ENCODE measurements at regions not wholly inside any gene's neighbourhood (a gene's known extent, or its start where the extent isn't known, plus 50 kb on each side); places are given as distances from the start of the nearest gene placed in this dataset.

DNA sequence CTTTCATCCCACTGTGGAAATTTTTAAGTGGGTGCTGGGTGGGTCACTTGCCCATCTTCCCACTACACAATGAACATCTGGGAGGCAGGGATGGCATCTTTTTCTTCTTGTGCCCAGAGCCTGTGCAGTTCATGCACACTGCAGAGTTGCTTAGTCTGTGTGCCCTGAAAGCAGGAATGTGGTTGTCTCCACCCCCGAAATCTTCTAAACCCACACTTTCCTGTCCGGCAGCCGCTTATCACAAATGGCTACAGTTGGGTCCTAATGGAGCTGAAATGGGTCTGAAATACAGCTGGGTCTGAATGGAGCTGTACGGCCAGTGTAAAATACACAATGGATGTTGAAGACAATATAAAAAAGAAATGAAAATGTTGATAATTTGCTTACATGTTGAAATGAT is 112.1 kb upstream of the PMEPA1 start:
- TF ChIP-seq, protein P1, sequence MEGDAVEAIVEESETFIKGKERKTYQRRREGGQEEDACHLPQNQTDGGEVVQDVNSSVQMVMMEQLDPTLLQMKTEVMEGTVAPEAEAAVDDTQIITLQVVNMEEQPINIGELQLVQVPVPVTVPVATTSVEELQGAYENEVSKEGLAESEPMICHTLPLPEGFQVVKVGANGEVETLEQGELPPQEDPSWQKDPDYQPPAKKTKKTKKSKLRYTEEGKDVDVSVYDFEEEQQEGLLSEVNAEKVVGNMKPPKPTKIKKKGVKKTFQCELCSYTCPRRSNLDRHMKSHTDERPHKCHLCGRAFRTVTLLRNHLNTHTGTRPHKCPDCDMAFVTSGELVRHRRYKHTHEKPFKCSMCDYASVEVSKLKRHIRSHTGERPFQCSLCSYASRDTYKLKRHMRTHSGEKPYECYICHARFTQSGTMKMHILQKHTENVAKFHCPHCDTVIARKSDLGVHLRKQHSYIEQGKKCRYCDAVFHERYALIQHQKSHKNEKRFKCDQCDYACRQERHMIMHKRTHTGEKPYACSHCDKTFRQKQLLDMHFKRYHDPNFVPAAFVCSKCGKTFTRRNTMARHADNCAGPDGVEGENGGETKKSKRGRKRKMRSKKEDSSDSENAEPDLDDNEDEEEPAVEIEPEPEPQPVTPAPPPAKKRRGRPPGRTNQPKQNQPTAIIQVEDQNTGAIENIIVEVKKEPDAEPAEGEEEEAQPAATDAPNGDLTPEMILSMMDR (IDR thresholded peaks at IDR 0.05; ENCODE audit: insufficient read depth, low read depth, low read length), result no peak
- no peak overlapping the region for H3K4me3 ChIP-seq (ENCODE audit: low read depth, low read length)
- no peak for DNase-seq (ENCODE audit: low read depth)

DNA sequence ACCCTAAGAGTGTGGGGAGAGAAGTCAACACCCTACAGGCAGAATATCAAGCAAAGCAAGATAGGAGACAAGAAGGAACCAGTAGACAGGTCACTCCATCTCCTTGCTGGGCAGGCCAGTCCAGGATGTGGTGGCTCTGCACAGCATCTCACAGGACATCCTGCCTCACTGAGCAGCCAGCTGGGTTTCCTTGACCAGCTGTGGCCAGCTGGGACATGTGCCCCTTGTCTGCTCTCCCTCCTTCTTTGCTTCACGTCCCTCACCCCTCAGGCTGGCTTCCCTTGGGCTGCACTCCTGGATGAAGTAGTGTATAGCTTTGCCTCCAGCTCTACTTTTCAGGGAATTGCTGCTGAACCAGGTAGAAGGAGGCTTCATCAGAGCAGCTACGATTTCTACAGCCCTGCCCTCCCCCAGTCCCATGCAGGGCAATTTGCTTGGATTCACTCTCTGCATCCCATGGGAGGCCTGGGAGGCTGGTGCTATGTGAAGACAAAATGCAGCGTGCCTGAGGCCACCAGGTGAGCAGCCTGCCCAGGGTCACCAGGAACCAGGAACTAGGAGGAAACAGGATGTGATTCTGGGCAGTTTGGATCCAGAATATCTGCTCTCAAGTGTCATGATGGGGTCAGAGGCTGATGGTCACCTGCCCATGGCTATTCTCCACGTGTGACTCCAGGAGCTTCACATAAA is 110.0 kb upstream of the PMEPA1 start:
- H3K4me3 ChIP-seq (ENCODE audit: low read depth, low read length), result no peak overlapping the region
- DNase-seq (ENCODE audit: low read depth), result no peak
- TF ChIP-seq, protein P1 (IDR thresholded peaks at IDR 0.05; ENCODE audit: insufficient read depth, low read depth, low read length), result no peak

DNA sequence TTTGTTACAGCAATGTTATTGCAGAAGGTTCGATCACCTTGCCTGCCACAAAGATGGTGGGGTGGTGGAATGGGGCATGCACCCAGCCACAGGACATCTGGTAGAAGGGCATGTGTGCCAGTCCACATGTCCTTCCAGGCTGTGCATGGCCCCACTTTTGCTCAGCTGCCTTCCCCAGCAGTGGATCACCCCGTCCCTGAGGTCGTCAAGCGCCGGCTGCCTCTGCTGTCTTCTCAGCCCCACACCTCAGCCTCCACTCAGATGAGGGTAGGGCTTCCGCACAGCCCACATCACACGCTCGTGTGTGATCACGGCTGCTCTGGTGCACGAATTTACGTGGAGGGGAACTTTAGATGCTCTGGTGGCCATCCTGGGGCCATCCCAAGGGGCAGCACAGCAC is 109.5 kb upstream of the PMEPA1 start:
- TF ChIP-seq, protein P1 (IDR thresholded peaks at IDR 0.05; ENCODE audit: insufficient read depth, low read depth, low read length), result no peak

DNA sequence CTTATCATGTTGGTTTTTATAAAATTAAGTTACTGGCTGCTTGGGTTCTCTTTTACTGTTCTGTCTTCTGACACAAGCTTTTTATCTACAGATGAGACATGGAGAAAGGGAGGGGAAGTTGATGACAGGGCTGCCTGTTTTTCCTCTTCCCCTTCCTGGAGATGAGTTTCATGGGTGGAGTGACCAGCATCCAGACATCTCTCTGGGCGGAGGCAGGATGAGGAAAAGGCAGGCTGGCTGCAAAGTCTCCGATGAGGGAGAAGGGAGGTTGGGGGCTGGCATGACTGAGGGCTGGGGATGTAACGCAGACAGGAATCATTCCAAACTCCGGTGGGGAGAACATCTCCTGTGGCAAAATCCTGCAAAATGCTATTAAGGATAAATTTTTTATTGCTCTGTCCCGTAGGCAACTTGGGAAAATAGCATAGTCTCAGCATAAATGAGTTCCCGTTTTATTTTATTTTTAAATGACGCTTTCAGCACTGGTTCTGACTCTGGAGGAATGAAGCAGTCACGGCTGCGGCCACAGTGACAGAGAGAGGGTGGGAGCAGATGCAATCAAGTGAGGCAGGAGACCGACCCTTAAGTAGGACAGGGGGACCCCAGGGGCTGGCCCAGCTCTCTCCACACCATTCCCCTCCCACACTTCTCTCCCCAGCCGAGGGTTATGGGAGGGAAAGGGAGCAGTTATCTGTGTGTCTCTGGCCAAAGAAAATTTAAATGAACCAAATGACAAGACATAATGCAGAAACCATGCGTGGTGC is 108.8 kb upstream of the PMEPA1 start:
- TF ChIP-seq, protein P1 (IDR thresholded peaks at IDR 0.05; ENCODE audit: insufficient read depth, low read depth, low read length), result no peak
- DNase-seq (ENCODE audit: low read depth), result no peak
- H3K4me3 ChIP-seq (ENCODE audit: low read depth, low read length), result no peak overlapping the region

More for the DNA sequence above, 109.5 kb upstream of the PMEPA1 start:
- DNase-seq (ENCODE audit: low read depth), result no peak
- H3K4me3 ChIP-seq (ENCODE audit: low read depth, low read length), result no peak overlapping the region

DNA sequence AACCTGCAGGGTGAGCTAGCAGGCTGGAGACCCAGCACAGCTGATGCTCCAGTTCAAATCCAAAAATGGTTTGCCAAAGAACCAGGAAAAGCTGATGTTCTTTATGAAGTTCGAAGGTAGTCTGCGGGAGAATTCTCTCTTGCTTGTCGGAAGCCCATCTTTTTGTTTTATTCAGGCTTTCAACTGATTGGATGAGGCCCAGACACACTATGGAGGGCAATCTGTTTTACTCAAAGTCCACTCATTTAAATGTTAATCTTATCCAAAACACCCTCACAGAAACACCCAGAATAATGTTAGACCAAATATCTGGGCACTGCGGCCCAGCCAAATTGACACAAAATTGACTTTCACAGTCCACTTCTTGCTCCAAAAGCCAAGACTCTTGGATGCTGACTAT is 105.6 kb upstream of the PMEPA1 start:
- no peak for DNase-seq (ENCODE audit: low read depth)
- TF ChIP-seq, protein P1 (IDR thresholded peaks at IDR 0.05; ENCODE audit: insufficient read depth, low read depth, low read length), result no peak

DNA sequence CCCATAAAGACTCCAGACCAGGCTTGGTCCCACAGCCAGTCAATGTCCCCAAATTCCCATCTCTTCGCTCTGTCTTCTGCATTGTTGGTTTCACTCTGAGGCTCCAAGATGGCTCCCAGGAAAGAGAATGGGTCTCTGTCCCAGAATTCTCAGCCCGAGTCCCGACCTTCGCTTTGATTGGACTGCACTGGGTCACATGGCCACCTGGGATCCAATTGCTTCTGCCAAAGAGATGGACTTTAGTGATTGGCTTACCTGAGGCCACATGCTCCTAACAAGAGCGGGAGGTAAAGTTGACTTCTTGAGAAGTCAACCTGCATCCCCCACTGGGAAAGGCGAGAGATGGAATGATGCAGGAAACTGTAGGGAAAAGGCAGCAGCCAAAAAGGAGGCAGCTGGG is 104.7 kb upstream of the PMEPA1 start:
- TF ChIP-seq, protein P1 (IDR thresholded peaks at IDR 0.05; ENCODE audit: insufficient read depth, low read depth, low read length), result no peak
- no peak overlapping the region for H3K4me3 ChIP-seq (ENCODE audit: low read depth, low read length)
- DNase-seq (ENCODE audit: low read depth), result no peak

More for the DNA sequence above, 105.6 kb upstream of the PMEPA1 start:
- no peak overlapping the region for H3K4me3 ChIP-seq (ENCODE audit: low read depth, low read length)
